Left lung (tissue), 4 donors: ENCODE measurements at regions not wholly inside any gene's neighbourhood (a gene's known extent, or its start where the extent isn't known, plus 50 kb on each side); places are given as distances from the start of the nearest gene placed in this dataset.

Source experiments
- ATAC-seq: fragments of 200-7000 bp; cut with Tn5 transposase; one replicate; pipeline ENCODE4 v1.9.1; 2020; ENCODE audit warnings: moderate library complexity
- DNase-seq, 4 donors: peaks; one replicate each; pipeline ENCODE4 v3.0.0-alpha.2; 2013 to 2020
- H3K27ac ChIP-seq, 2 donors: fragments of 200-600 bp; sonication (generic) in 1 of 2; one replicate each; pipeline versions ENCODE4 v1.5.0 to v1.8.0; 2020 to 2021
- H3K27me3 ChIP-seq, 2 donors: fragments of 200-600 bp; sonication (generic) in 1 of 2; one replicate each; pipeline versions ENCODE4 v1.5.0 to v1.8.0; 2020 to 2021
- H3K36me3 ChIP-seq, 2 donors: fragments of 200-600 bp; sonication (generic) in 1 of 2; one replicate each; pipeline versions ENCODE4 v1.5.0 to v1.8.0; 2020 to 2021
- H3K4me1 ChIP-seq, 2 donors: fragments of 200-600 bp; one replicate each; pipeline ENCODE4 v1.8.0; 2021
- H3K4me3 ChIP-seq, 2 donors: fragments of 200-600 bp; sonication (generic) in 1 of 2; one replicate each; pipeline versions ENCODE4 v1.5.0 to v1.8.0; 2020 to 2021; ENCODE audit warnings: mild to moderate bottlenecking in 1 of 2
- H3K9me3 ChIP-seq, 2 donors: fragments of 200-600 bp; sonication (generic) in 1 of 2; one replicate each; pipeline versions ENCODE4 v1.5.0 to v1.8.0; 2020 to 2021
- CTCF ChIP-seq, 2 donors: fragments of 200-600 bp; sonication (generic) in 1 of 2; IDR thresholded peaks; one replicate each; pipeline versions ENCODE4 v1.5.0 to v1.8.0; 2021; ENCODE audit warnings: antibody characterized with exemption in 2 of 2
- intact Hi-C, 2 donors: fragments of 100-400 bp; cut with DNase I; formaldehyde crosslinking; loops; one replicate each; pipeline versions ENCODE4 v1.11.2 to v1.14.2; 2022
- donor health status: DM: no; HTN: yes; CAD: no.
- donor health status: DM: no; HTN: no; CAD: no.

- intact Hi-C loops = no loop called here
- H3K4me1 ChIP-seq = no peaks in the 10 kb centered on the region
- H3K27me3 ChIP-seq = no peaks in the 10 kb centered on the region
- no peaks in the 10 kb centered on the region for H3K9me3 ChIP-seq
- no peaks in the 10 kb centered on the region for H3K36me3 ChIP-seq
- no peak overlapping the region for H3K4me3 ChIP-seq
- ATAC-seq = no peak
- no peak for TF ChIP-seq CTCF (IDR thresholded peaks at IDR 0.05)
- no peak for DNase-seq
- no peak overlapping the region for H3K27ac ChIP-seq
These were observed 176.4 kb upstream of the DACH1 start for GRCh38 chr13:72043366-72043765.

- TF ChIP-seq CTCF (IDR thresholded peaks at IDR 0.05) = no peak
- Histone ChIP-seq H3K4me1 (no peaks in the 10 kb centered on the region), H3K27me3 (no peaks in the 10 kb centered on the region), H3K36me3 (no peaks in the 10 kb centered on the region), H3K27ac (no peak overlapping the region), H3K4me3 (no peak overlapping the region), H3K9me3 (no peaks in the 10 kb centered on the region)
- no peak for DNase-seq
- ATAC-seq = no peak
- intact Hi-C loops = no loop called here
These were observed 174.2 kb upstream of the DACH1 start for GRCh38 chr13:72041165-72041564.

GRCh38 chr13:72039126-72039525, 172.1 kb upstream of the DACH1 start:
- Histone ChIP-seq H3K9me3 (no peaks in the 10 kb centered on the region), H3K4me3 (no peak overlapping the region), H3K4me1 (no peaks in the 10 kb centered on the region), H3K36me3 (no peaks in the 10 kb centered on the region), H3K27ac (no peak overlapping the region), H3K27me3 (no peaks in the 10 kb centered on the region)
- no peak for TF ChIP-seq CTCF (IDR thresholded peaks at IDR 0.05)
- DNase-seq (no peak), ATAC-seq (no peak)
- intact Hi-C loops = no loop called here

GRCh38 chr13:72029981-72030380, 163.0 kb upstream of the DACH1 start:
- DNase-seq (no peak), ATAC-seq (no peak)
- no peak overlapping the region for H3K4me3 ChIP-seq
- no peak for TF ChIP-seq CTCF (IDR thresholded peaks at IDR 0.05)
- intact Hi-C loops = no loop called here
- H3K36me3 ChIP-seq = no peaks in the 10 kb centered on the region
- H3K4me1 ChIP-seq = no peaks in the 10 kb centered on the region
- peaks cover 0 to 20% of the 10 kb centered on the region in 2 donors for H3K9me3 ChIP-seq
- H3K27ac ChIP-seq = no peak overlapping the region
- no peaks in the 10 kb centered on the region for H3K27me3 ChIP-seq

GRCh38 chr13:72025836-72026235, 158.8 kb upstream of the DACH1 start:
- Histone ChIP-seq H3K36me3 (no peaks in the 10 kb centered on the region), H3K4me1 (no peaks in the 10 kb centered on the region), H3K4me3 (no peak overlapping the region), H3K27me3 (no peaks in the 10 kb centered on the region), H3K27ac (no peak overlapping the region), H3K9me3 (peaks cover 0 to 19% of the 10 kb centered on the region in 2 donors)
- no peak for ATAC-seq
- intact Hi-C loops = no loop called here
- DNase-seq = no peak
- TF ChIP-seq CTCF (IDR thresholded peaks at IDR 0.05) = no peak
